Panc1 (cell line): ENCODE measurements at regions not wholly inside any gene's neighbourhood (a gene's known extent, or its start where the extent isn't known, plus 50 kb on each side); places are given as distances from the start of the nearest gene placed in this dataset.

ENCODE experiments used
- CTCF ChIP-seq: fragments of 450-650 bp; IDR thresholded peaks from 2 replicates; pipeline ENCODE4 v1.5.1; 2017; ENCODE audit warnings: mild to moderate bottlenecking
- REST ChIP-seq, 2 experiments: IDR thresholded peaks; 2 replicates each; pipeline ENCODE4 v1.6.1; 2011 to 2012; ENCODE audit warnings: low read depth in 2 of 2, control low read depth in 1 of 2, low read length in 1 of 2, mild to moderate bottlenecking in 1 of 2, moderate library complexity in 1 of 2; ENCODE audit not compliant: insufficient read depth in 1 of 2

- TF ChIP-seq CTCF: no peak
- no peak for TF ChIP-seq REST (IDR thresholded peaks at IDR 0.05; ENCODE audit: insufficient read depth in 1 of 2, low read depth in 2 of 2, low read length in 1 of 2)
These were observed 260.3 kb downstream of the IL15 start for GRCh38 chr4:141896687-141897086.
